Fibroblast of lung (primary cell): ENCODE measurements at regions not wholly inside any gene's neighbourhood (a gene's known extent, or its start where the extent isn't known, plus 50 kb on each side); places are given as distances from the start of the nearest gene placed in this dataset.

Experiments
- DNase-seq, 2 donors: peaks; one replicate each; pipeline versions ENCODE4 v3.0.0 to v3.0.0-alpha.2; 2010; ENCODE audit warnings: low read depth in 2 of 2
- H2AFZ ChIP-seq: 2 replicates; pipeline ENCODE4 v1.5.1; 2012; ENCODE audit warnings: low read length, control low read depth, inconsistent platforms
- H3K27ac ChIP-seq: 2 replicates; pipeline ENCODE4 v1.5.1; 2011; ENCODE audit warnings: low read length, control low read depth; ENCODE audit not compliant: insufficient read depth
- H3K27me3 ChIP-seq: 2 replicates; pipeline ENCODE4 v1.5.1; 2011; ENCODE audit warnings: mild to moderate bottlenecking, low read length; ENCODE audit not compliant: control insufficient read depth, insufficient read depth
- H3K36me3 ChIP-seq: 2 replicates; pipeline ENCODE4 v1.5.1; 2011; ENCODE audit warnings: low read length; ENCODE audit not compliant: control insufficient read depth, insufficient read depth
- H3K4me1 ChIP-seq: 2 replicates; pipeline ENCODE4 v1.5.1; 2011; ENCODE audit warnings: low read length; ENCODE audit not compliant: control insufficient read depth, insufficient read depth; ENCODE audit errors: extremely low read depth
- H3K4me2 ChIP-seq: 2 replicates; pipeline ENCODE4 v1.5.1; 2011; ENCODE audit warnings: low read length, control low read depth; ENCODE audit not compliant: insufficient read depth; ENCODE audit errors: extremely low read depth
- H3K4me3 ChIP-seq, 4 experiments: fragments of 200-600 bp in 1 of 4; sonication (generic) in 1 of 4; replicated peaks in 1 of 4; 2 replicates each; pipeline ENCODE4 v1.5.1; 2011 to 2016; ENCODE audit warnings: low read length in 4 of 4, low read depth in 3 of 4, mild to moderate bottlenecking in 3 of 4, control low read depth in 2 of 4, inconsistent platforms in 1 of 4, mixed read lengths in 1 of 4; ENCODE audit not compliant: insufficient read depth in 1 of 4; ENCODE audit errors: control extremely low read depth in 1 of 4
- H3K79me2 ChIP-seq: 2 replicates; pipeline ENCODE4 v1.5.1; 2012; ENCODE audit warnings: mild to moderate bottlenecking, low read length, inconsistent platforms; ENCODE audit not compliant: control insufficient read depth, insufficient read depth
- H3K9ac ChIP-seq: 2 replicates; pipeline ENCODE4 v1.5.1; 2011; ENCODE audit warnings: mild to moderate bottlenecking, low read length, control low read depth; ENCODE audit not compliant: insufficient read depth
- H3K9me3 ChIP-seq: 2 replicates; pipeline ENCODE4 v1.5.1; 2012; ENCODE audit warnings: low read depth, low read length; ENCODE audit not compliant: control insufficient read depth, insufficient read depth
- H4K20me1 ChIP-seq: 2 replicates; pipeline ENCODE4 v1.5.1; 2011; ENCODE audit warnings: low read length; ENCODE audit not compliant: control insufficient read depth, insufficient read depth; ENCODE audit errors: extremely low read depth
- EZH2 ChIP-seq: IDR thresholded peaks from 2 replicates; pipeline ENCODE4 v1.5.1; 2012; ENCODE audit warnings: low read length, control low read depth, mild to moderate bottlenecking; ENCODE audit errors: missing control alignments
- TF ChIP-seq, protein P1 (sequence below), 2 donors: IDR thresholded peaks in 1 of 2; conservative IDR thresholded peaks in 1 of 2; 1 replicate in 1 of 2; 2 replicates in 1 of 2; pipeline ENCODE4 v1.5.1; 2011 to 2012; ENCODE audit warnings: low read length in 2 of 2, control low read depth in 1 of 2, inconsistent platforms in 1 of 2, low read depth in 1 of 2, mild to moderate bottlenecking in 1 of 2

DNA sequence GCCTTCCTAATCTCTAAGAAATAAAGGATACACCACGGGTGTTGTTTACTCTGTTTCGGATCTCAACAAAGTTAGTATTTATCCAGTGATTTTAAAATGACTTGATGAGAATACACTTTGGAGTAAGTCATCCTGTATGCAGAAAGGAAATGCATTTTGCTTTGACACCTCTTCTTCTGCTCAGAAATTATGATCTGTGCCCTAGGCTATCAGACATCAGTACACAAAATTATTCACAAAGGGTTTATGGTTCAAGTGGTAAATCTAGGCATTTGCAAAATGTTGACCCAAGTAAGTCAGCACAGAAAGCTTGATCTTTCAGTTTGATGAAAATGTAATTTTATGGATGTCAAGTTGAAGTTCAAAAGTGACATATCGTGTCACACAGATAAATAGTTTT is 248.5 kb downstream of the ATP23 start:
- no peak for DNase-seq
- Histone ChIP-seq H3K27ac (no peak overlapping the region), H2AFZ (no peak overlapping the region), H3K4me3 (no peak overlapping the region), H3K36me3 (no peaks in the 10 kb centered on the region), H3K4me2 (no peak overlapping the region), H3K4me1 (no peaks in the 10 kb centered on the region), H3K9me3 (no peaks in the 10 kb centered on the region), H3K27me3 (no peaks in the 10 kb centered on the region), H3K9ac (no peak overlapping the region), H3K79me2 (no peaks in the 10 kb centered on the region), H4K20me1 (no peaks in the 10 kb centered on the region)
- TF ChIP-seq EZH2: no peak
- TF ChIP-seq, protein P1, sequence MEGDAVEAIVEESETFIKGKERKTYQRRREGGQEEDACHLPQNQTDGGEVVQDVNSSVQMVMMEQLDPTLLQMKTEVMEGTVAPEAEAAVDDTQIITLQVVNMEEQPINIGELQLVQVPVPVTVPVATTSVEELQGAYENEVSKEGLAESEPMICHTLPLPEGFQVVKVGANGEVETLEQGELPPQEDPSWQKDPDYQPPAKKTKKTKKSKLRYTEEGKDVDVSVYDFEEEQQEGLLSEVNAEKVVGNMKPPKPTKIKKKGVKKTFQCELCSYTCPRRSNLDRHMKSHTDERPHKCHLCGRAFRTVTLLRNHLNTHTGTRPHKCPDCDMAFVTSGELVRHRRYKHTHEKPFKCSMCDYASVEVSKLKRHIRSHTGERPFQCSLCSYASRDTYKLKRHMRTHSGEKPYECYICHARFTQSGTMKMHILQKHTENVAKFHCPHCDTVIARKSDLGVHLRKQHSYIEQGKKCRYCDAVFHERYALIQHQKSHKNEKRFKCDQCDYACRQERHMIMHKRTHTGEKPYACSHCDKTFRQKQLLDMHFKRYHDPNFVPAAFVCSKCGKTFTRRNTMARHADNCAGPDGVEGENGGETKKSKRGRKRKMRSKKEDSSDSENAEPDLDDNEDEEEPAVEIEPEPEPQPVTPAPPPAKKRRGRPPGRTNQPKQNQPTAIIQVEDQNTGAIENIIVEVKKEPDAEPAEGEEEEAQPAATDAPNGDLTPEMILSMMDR (conservative IDR thresholded peaks at IDR 0.05 in 1 of 2, IDR thresholded peaks at IDR 0.05 in 1 of 2; ENCODE audit: low read depth in 1 of 2, low read length in 2 of 2): no peak

DNA sequence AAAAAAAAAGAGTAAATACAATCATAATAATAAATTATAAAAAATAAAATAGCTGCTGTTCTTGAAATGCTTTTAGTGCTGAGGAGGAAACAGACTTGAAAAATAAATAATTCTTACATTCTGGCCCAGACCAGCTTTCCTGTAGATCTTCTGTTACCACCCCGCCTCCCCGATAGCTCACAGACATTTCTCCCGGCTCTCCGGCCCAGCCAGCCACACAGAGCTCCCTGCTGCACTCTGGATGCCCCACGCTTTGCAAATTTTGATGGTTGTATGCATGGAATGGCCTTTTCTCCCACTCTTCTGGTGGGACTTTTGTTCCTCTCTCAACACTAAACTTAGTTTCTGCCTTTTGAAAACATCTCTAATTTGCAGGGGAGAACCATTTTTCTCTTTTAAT is 249.3 kb downstream of the ATP23 start:
- H2AFZ ChIP-seq: no peak overlapping the region
- H3K27me3 ChIP-seq: no peaks in the 10 kb centered on the region
- no peaks in the 10 kb centered on the region for H3K36me3 ChIP-seq
- H3K4me2 ChIP-seq: no peak overlapping the region
- no peak overlapping the region for H3K4me3 ChIP-seq
- no peaks in the 10 kb centered on the region for H3K79me2 ChIP-seq
- no peak for DNase-seq
- H3K9ac ChIP-seq: no peak overlapping the region
- TF ChIP-seq, protein P1 (conservative IDR thresholded peaks at IDR 0.05 in 1 of 2, IDR thresholded peaks at IDR 0.05 in 1 of 2; ENCODE audit: low read depth in 1 of 2, low read length in 2 of 2): no peak
- no peak for TF ChIP-seq EZH2
- H3K4me1 ChIP-seq: no peaks in the 10 kb centered on the region
- H3K9me3 ChIP-seq: no peaks in the 10 kb centered on the region
- H4K20me1 ChIP-seq: no peaks in the 10 kb centered on the region
- H3K27ac ChIP-seq: no peak overlapping the region

DNA sequence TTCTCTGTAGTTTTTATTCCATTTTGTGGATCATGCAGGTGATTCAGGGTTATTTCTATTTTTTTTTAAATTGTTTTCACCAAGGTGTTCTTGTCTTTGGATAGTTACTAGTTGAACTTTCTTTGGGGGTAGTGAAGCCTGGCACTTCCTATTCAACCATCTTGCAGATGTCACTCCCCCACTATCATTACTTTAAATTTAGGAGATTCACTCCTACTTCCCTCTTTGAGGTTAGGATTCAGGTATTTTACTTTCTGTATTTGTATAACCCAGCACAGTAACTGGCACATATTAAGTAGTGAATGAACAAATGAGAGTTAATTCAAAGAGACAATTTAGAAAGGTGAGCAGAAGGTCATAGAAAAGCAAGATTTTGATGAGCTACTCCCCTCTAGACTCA is 255.6 kb downstream of the ATP23 start:
- H3K9ac ChIP-seq: no peak overlapping the region
- TF ChIP-seq, protein P1 (conservative IDR thresholded peaks at IDR 0.05 in 1 of 2, IDR thresholded peaks at IDR 0.05 in 1 of 2; ENCODE audit: low read depth in 1 of 2, low read length in 2 of 2): no peak
- TF ChIP-seq EZH2: no peak
- no peak overlapping the region for H2AFZ ChIP-seq
- no peaks in the 10 kb centered on the region for H3K36me3 ChIP-seq
- H3K27ac ChIP-seq: no peak overlapping the region
- H3K4me3 ChIP-seq: no peak overlapping the region
- no peaks in the 10 kb centered on the region for H3K27me3 ChIP-seq
- H4K20me1 ChIP-seq: no peaks in the 10 kb centered on the region
- H3K4me2 ChIP-seq: no peak overlapping the region
- no peaks in the 10 kb centered on the region for H3K9me3 ChIP-seq
- no peaks in the 10 kb centered on the region for H3K79me2 ChIP-seq
- DNase-seq: no peak
- no peaks in the 10 kb centered on the region for H3K4me1 ChIP-seq
